ENCODE measurements at regions not wholly inside any gene's neighbourhood (a gene's known extent, or its start where the extent isn't known, plus 50 kb on each side); places are given as distances from the start of the nearest gene placed in this dataset.

GRCh38 chr6:48747471-48747870 is 636.5 kb upstream of the PTCHD4 start:
- DNase-seq (ENCODE audit: low spot score), result no peak
- intact Hi-C loops (cut with micrococcal nuclease), result no loop called here
- no peaks in the 10 kb centered on the region for H3K27me3 Mint-ChIP-seq (ENCODE audit: low read depth)
- no peaks in the 10 kb centered on the region for H3K36me3 Mint-ChIP-seq (ENCODE audit: low read depth)
- no peak overlapping the region for H3K27ac Mint-ChIP-seq
- H3K4me1 Mint-ChIP-seq (ENCODE audit: low read depth), result no peaks in the 10 kb centered on the region
- H3K9me3 Mint-ChIP-seq, result peaks cover 10% of the 10 kb centered on the region
- no peak overlapping the region for H3K4me3 Mint-ChIP-seq (ENCODE audit: low read depth)

- H3K9me3 Mint-ChIP-seq, result peaks cover 10% of the 10 kb centered on the region
- H3K27me3 Mint-ChIP-seq (ENCODE audit: low read depth), result no peaks in the 10 kb centered on the region
- H3K36me3 Mint-ChIP-seq (ENCODE audit: low read depth), result no peaks in the 10 kb centered on the region
Measured at GRCh38 chr6:48747040-48747439, 636.0 kb upstream of the PTCHD4 start.

GRCh38 chr6:48744948-48745347 is 634.0 kb upstream of the PTCHD4 start:
- no peaks in the 10 kb centered on the region for H3K4me1 Mint-ChIP-seq (ENCODE audit: low read depth)
- H3K36me3 Mint-ChIP-seq (ENCODE audit: low read depth), result no peaks in the 10 kb centered on the region
- no peak for DNase-seq (ENCODE audit: low spot score)
- no peak overlapping the region for H3K27ac Mint-ChIP-seq
- H3K27me3 Mint-ChIP-seq (ENCODE audit: low read depth), result no peaks in the 10 kb centered on the region
- intact Hi-C loops (cut with micrococcal nuclease), result no loop called here
- peaks cover 10% of the 10 kb centered on the region for H3K9me3 Mint-ChIP-seq
- H3K4me3 Mint-ChIP-seq (ENCODE audit: low read depth), result no peak overlapping the region

More at GRCh38 chr6:48747040-48747439, 636.0 kb upstream of the PTCHD4 start:
- H3K27ac Mint-ChIP-seq, result no peak overlapping the region
- no peak for DNase-seq (ENCODE audit: low spot score)
- intact Hi-C loops (cut with micrococcal nuclease), result no loop called here
- H3K4me1 Mint-ChIP-seq (ENCODE audit: low read depth), result no peaks in the 10 kb centered on the region
- H3K4me3 Mint-ChIP-seq (ENCODE audit: low read depth), result no peak overlapping the region

GRCh38 chr6:48743738-48744137 is 632.7 kb upstream of the PTCHD4 start:
- DNase-seq (ENCODE audit: low spot score), result no peak
- no peaks in the 10 kb centered on the region for H3K4me1 Mint-ChIP-seq (ENCODE audit: low read depth)
- no peak overlapping the region for H3K27ac Mint-ChIP-seq
- H3K4me3 Mint-ChIP-seq (ENCODE audit: low read depth), result no peak overlapping the region
- H3K36me3 Mint-ChIP-seq (ENCODE audit: low read depth), result no peaks in the 10 kb centered on the region
- intact Hi-C loops (cut with micrococcal nuclease), result no loop called here
- no peaks in the 10 kb centered on the region for H3K27me3 Mint-ChIP-seq (ENCODE audit: low read depth)
- H3K9me3 Mint-ChIP-seq, result peaks cover 10% of the 10 kb centered on the region

- Mint-ChIP-seq H3K4me1 (ENCODE audit: low read depth) (no peaks in the 10 kb centered on the region), H3K27ac (no peak overlapping the region), H3K27me3 (ENCODE audit: low read depth) (no peaks in the 10 kb centered on the region), H3K9me3 (peaks cover 26% of the 10 kb centered on the region), H3K4me3 (ENCODE audit: low read depth) (no peak overlapping the region), H3K36me3 (ENCODE audit: low read depth) (no peaks in the 10 kb centered on the region)
- intact Hi-C loops (cut with micrococcal nuclease), result no loop called here
- no peak for DNase-seq (ENCODE audit: low spot score)
Measured at GRCh38 chr6:48736501-48737206, 625.7 kb upstream of the PTCHD4 start.

- Mint-ChIP-seq H3K36me3 (ENCODE audit: low read depth) (no peaks in the 10 kb centered on the region), H3K9me3 (peaks cover 34% of the 10 kb centered on the region), H3K27ac (no peak overlapping the region), H3K27me3 (ENCODE audit: low read depth) (no peaks in the 10 kb centered on the region), H3K4me3 (ENCODE audit: low read depth) (no peak overlapping the region), H3K4me1 (ENCODE audit: low read depth) (no peaks in the 10 kb centered on the region)
- DNase-seq (ENCODE audit: low spot score), result no peak
- intact Hi-C loops (cut with micrococcal nuclease), result no loop called here
Measured at GRCh38 chr6:48735846-48736245, 624.8 kb upstream of the PTCHD4 start.

- DNase-seq (ENCODE audit: low spot score), result no peak
- intact Hi-C loops (cut with micrococcal nuclease), result no loop called here
- Mint-ChIP-seq H3K27ac (no peak overlapping the region), H3K4me3 (ENCODE audit: low read depth) (no peak overlapping the region), H3K27me3 (ENCODE audit: low read depth) (no peaks in the 10 kb centered on the region), H3K4me1 (ENCODE audit: low read depth) (no peaks in the 10 kb centered on the region), H3K9me3 (peaks cover 46% of the 10 kb centered on the region), H3K36me3 (ENCODE audit: low read depth) (no peaks in the 10 kb centered on the region)
Measured at GRCh38 chr6:48733581-48733980, 622.6 kb upstream of the PTCHD4 start.

- H3K27me3 Mint-ChIP-seq (ENCODE audit: low read depth), result no peaks in the 10 kb centered on the region
- no peaks in the 10 kb centered on the region for H3K4me1 Mint-ChIP-seq (ENCODE audit: low read depth)
- H3K27ac Mint-ChIP-seq, result no peak overlapping the region
- no peak for DNase-seq (ENCODE audit: low spot score)
- H3K4me3 Mint-ChIP-seq (ENCODE audit: low read depth), result no peak overlapping the region
- no peaks in the 10 kb centered on the region for H3K36me3 Mint-ChIP-seq (ENCODE audit: low read depth)
- peaks cover 10% of the 10 kb centered on the region for H3K9me3 Mint-ChIP-seq
- intact Hi-C loops (cut with micrococcal nuclease), result no loop called here
Measured at GRCh38 chr6:48714699-48715098, 603.7 kb upstream of the PTCHD4 start.

GRCh38 chr6:48714250-48714649 is 603.3 kb upstream of the PTCHD4 start:
- intact Hi-C loops (cut with micrococcal nuclease), result no loop called here
- H3K4me3 Mint-ChIP-seq (ENCODE audit: low read depth), result no peak overlapping the region
- H3K36me3 Mint-ChIP-seq (ENCODE audit: low read depth), result no peaks in the 10 kb centered on the region
- H3K27me3 Mint-ChIP-seq (ENCODE audit: low read depth), result no peaks in the 10 kb centered on the region
- H3K9me3 Mint-ChIP-seq, result peaks cover 7% of the 10 kb centered on the region
- DNase-seq (ENCODE audit: low spot score), result no peak
- H3K27ac Mint-ChIP-seq, result no peak overlapping the region
- H3K4me1 Mint-ChIP-seq (ENCODE audit: low read depth), result no peaks in the 10 kb centered on the region

GRCh38 chr6:48713612-48714011 is 602.6 kb upstream of the PTCHD4 start:
- Mint-ChIP-seq H3K36me3 (ENCODE audit: low read depth) (no peaks in the 10 kb centered on the region), H3K27me3 (ENCODE audit: low read depth) (no peaks in the 10 kb centered on the region), H3K4me3 (ENCODE audit: low read depth) (no peak overlapping the region), H3K4me1 (ENCODE audit: low read depth) (no peaks in the 10 kb centered on the region), H3K9me3 (peaks cover 7% of the 10 kb centered on the region), H3K27ac (no peak overlapping the region)
- intact Hi-C loops (cut with micrococcal nuclease), result no loop called here
- DNase-seq (ENCODE audit: low spot score), result no peak

- H3K27me3 Mint-ChIP-seq (ENCODE audit: low read depth), result no peaks in the 10 kb centered on the region
- H3K4me1 Mint-ChIP-seq (ENCODE audit: low read depth), result no peaks in the 10 kb centered on the region
- intact Hi-C loops (cut with micrococcal nuclease), result no loop called here
- no peak overlapping the region for H3K27ac Mint-ChIP-seq
- peaks cover 24% of the 10 kb centered on the region for H3K9me3 Mint-ChIP-seq
- no peaks in the 10 kb centered on the region for H3K36me3 Mint-ChIP-seq (ENCODE audit: low read depth)
- no peak overlapping the region for H3K4me3 Mint-ChIP-seq (ENCODE audit: low read depth)
- no peak for DNase-seq (ENCODE audit: low spot score)
Measured at GRCh38 chr6:48706310-48706709, 595.3 kb upstream of the PTCHD4 start.

GRCh38 chr6:48701572-48701971 is 590.6 kb upstream of the PTCHD4 start:
- no peaks in the 10 kb centered on the region for H3K36me3 Mint-ChIP-seq (ENCODE audit: low read depth)
- DNase-seq (ENCODE audit: low spot score), result no peak
- H3K9me3 Mint-ChIP-seq, result peaks cover 40% of the 10 kb centered on the region
- H3K27me3 Mint-ChIP-seq (ENCODE audit: low read depth), result no peaks in the 10 kb centered on the region
- no peak overlapping the region for H3K27ac Mint-ChIP-seq
- intact Hi-C loops (cut with micrococcal nuclease), result no loop called here
- H3K4me1 Mint-ChIP-seq (ENCODE audit: low read depth), result no peaks in the 10 kb centered on the region
- no peak overlapping the region for H3K4me3 Mint-ChIP-seq (ENCODE audit: low read depth)

- no peak overlapping the region for H3K27ac Mint-ChIP-seq
- H3K4me1 Mint-ChIP-seq (ENCODE audit: low read depth), result no peaks in the 10 kb centered on the region
- DNase-seq (ENCODE audit: low spot score), result no peak
- H3K36me3 Mint-ChIP-seq (ENCODE audit: low read depth), result no peaks in the 10 kb centered on the region
- intact Hi-C loops (cut with micrococcal nuclease), result no loop called here
- no peak overlapping the region for H3K4me3 Mint-ChIP-seq (ENCODE audit: low read depth)
- no peaks in the 10 kb centered on the region for H3K27me3 Mint-ChIP-seq (ENCODE audit: low read depth)
- H3K9me3 Mint-ChIP-seq, result peaks cover 48% of the 10 kb centered on the region
Measured at GRCh38 chr6:48695872-48696271, 584.9 kb upstream of the PTCHD4 start.

- Mint-ChIP-seq H3K4me1 (ENCODE audit: low read depth) (no peaks in the 10 kb centered on the region), H3K4me3 (ENCODE audit: low read depth) (no peak overlapping the region), H3K9me3 (peaks cover 64% of the 10 kb centered on the region), H3K27ac (no peak overlapping the region), H3K36me3 (ENCODE audit: low read depth) (no peaks in the 10 kb centered on the region), H3K27me3 (ENCODE audit: low read depth) (no peaks in the 10 kb centered on the region)
- intact Hi-C loops (cut with micrococcal nuclease), result no loop called here
- DNase-seq (ENCODE audit: low spot score), result no peak
Measured at GRCh38 chr6:48691420-48691819, 580.4 kb upstream of the PTCHD4 start.
